Peyer's patch (tissue), 4 donors: ENCODE measurements at regions not wholly inside any gene's neighbourhood (a gene's known extent, or its start where the extent isn't known, plus 50 kb on each side); places are given as distances from the start of the nearest gene placed in this dataset.

ENCODE experiments used
- DNase-seq, 3 donors: peaks; one replicate each; pipeline ENCODE4 v3.0.0-alpha.2; 2017 to 2019
- H3K27ac ChIP-seq, 4 donors: fragments of 200-600 bp; sonication (generic); one replicate each; pipeline ENCODE4 v1.5.1; 2016 to 2019
- H3K27me3 ChIP-seq, 2 donors: fragments of 200-600 bp; sonication (generic); one replicate each; pipeline ENCODE4 v1.5.1; 2019
- H3K36me3 ChIP-seq, 3 donors: fragments of 200-600 bp; sonication (generic); one replicate each; pipeline ENCODE4 v1.5.1; 2016 to 2019
- H3K4me1 ChIP-seq, 4 donors: fragments of 200-600 bp; sonication (generic); one replicate each; pipeline ENCODE4 v1.5.1; 2016 to 2019
- H3K4me3 ChIP-seq, 4 donors: fragments of 200-600 bp; sonication (generic); 1 replicate in 3 of 4; 2 replicates in 1 of 4; pipeline ENCODE4 v1.5.1; 2016 to 2019; ENCODE audit warnings: mild to moderate bottlenecking in 1 of 4
- H3K9me3 ChIP-seq, 4 donors: fragments of 200-600 bp; sonication (generic); one replicate each; pipeline ENCODE4 v1.5.1; 2016 to 2019; ENCODE audit warnings: mild to moderate bottlenecking in 1 of 4
- POLR2A ChIP-seq, 2 donors: fragments of 450-650 bp; IDR thresholded peaks; one replicate each; pipeline ENCODE4 v1.5.1; 2017; ENCODE audit warnings: antibody characterized with exemption in 2 of 2, mild to moderate bottlenecking in 2 of 2, moderate library complexity in 2 of 2
- TF ChIP-seq, protein P1 (sequence below), 6 experiments: fragments of 450-650 bp in 4 of 6; fragments of 200-600 bp in 2 of 6; sonication (generic) in 1 of 6; IDR thresholded peaks; one replicate each; pipeline ENCODE4 v1.5.1; 2017 to 2019; ENCODE audit warnings: antibody characterized with exemption in 6 of 6, mild to moderate bottlenecking in 3 of 6, moderate library complexity in 1 of 6

DNA sequence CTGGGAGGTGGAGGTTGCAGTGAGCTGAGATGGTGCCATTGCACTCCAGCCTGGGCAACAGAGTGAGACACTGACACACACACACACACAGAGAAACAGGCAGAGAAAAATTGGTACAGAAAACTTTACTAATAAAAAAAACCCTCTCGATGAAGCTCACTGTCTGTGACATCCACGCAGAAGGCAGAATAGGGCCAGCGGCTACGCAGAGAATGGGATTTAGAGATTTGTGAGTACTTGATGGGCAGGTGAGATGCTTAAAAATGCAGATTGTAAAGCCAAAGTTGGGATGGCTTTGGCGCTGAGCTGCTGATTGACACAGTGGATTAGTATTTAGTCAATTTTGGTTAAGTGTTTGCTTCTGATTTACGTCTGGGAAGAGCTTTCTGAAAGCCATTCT is 561.1 kb downstream of the TBC1D22A start:
- TF ChIP-seq POLR2A (IDR thresholded peaks at IDR 0.05), result no peak
- TF ChIP-seq, protein P1, sequence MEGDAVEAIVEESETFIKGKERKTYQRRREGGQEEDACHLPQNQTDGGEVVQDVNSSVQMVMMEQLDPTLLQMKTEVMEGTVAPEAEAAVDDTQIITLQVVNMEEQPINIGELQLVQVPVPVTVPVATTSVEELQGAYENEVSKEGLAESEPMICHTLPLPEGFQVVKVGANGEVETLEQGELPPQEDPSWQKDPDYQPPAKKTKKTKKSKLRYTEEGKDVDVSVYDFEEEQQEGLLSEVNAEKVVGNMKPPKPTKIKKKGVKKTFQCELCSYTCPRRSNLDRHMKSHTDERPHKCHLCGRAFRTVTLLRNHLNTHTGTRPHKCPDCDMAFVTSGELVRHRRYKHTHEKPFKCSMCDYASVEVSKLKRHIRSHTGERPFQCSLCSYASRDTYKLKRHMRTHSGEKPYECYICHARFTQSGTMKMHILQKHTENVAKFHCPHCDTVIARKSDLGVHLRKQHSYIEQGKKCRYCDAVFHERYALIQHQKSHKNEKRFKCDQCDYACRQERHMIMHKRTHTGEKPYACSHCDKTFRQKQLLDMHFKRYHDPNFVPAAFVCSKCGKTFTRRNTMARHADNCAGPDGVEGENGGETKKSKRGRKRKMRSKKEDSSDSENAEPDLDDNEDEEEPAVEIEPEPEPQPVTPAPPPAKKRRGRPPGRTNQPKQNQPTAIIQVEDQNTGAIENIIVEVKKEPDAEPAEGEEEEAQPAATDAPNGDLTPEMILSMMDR (IDR thresholded peaks at IDR 0.05), result no peak
- no peaks in the 10 kb centered on the region for H3K4me1 ChIP-seq
- no peak overlapping the region for H3K27ac ChIP-seq
- H3K27me3 ChIP-seq, result no peaks in the 10 kb centered on the region
- DNase-seq, result no peak
- H3K4me3 ChIP-seq, result no peak overlapping the region
- H3K36me3 ChIP-seq, result no peaks in the 10 kb centered on the region
- H3K9me3 ChIP-seq, result peaks cover 0 to 10% (median 0%) of the 10 kb centered on the region in 4 donors

DNA sequence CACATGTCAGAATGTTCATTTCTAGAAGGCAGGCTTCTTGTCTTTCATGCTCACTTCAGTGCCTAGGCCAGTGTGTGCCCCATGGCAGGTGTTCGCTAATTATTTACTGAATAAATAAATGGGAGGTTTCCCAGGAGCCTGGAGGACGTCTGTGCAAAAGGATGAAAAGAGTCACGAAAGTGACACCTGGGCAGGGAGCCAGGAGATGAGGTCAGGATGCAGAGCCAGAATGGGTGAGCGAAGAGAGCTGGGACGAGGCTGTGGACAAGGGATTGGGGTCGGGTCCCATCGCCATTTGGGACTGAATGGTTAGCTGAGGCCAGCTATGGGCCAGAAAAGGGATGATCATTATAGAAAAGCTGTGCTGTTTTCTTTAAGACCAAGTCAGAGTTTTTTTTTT is 560.4 kb downstream of the TBC1D22A start:
- Histone ChIP-seq H3K9me3 (peaks cover 0 to 10% (median 0%) of the 10 kb centered on the region in 4 donors), H3K27ac (no peak overlapping the region), H3K27me3 (no peaks in the 10 kb centered on the region), H3K36me3 (no peaks in the 10 kb centered on the region), H3K4me1 (no peaks in the 10 kb centered on the region), H3K4me3 (no peak overlapping the region)
- TF ChIP-seq, protein P1 (IDR thresholded peaks at IDR 0.05), result no peak
- no peak for TF ChIP-seq POLR2A (IDR thresholded peaks at IDR 0.05)
- no peak for DNase-seq

DNA sequence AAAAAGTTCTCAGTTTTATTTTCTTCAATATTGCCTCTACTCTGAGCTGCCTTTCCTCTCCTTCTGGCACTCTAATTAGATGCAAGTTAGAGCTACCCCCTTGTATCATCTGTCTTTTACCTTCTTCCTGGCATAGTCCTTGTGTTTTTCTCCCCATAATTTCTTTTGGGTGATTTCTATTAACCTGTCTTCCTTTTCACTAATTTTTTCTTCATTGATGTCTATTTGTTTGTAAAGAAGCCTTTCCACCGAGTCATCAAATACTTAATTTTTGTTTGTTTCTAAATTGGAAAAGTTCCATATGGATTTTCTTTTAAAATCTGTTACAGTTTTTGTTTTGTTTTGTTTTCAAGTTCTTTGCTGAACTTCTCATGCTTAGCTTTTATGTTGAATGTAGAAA is 558.1 kb downstream of the TBC1D22A start:
- Histone ChIP-seq H3K27me3 (no peaks in the 10 kb centered on the region), H3K4me1 (no peaks in the 10 kb centered on the region), H3K4me3 (no peak overlapping the region), H3K36me3 (no peaks in the 10 kb centered on the region), H3K9me3 (peaks cover 0 to 10% (median 0%) of the 10 kb centered on the region in 4 donors), H3K27ac (no peak overlapping the region)
- TF ChIP-seq, protein P1 (IDR thresholded peaks at IDR 0.05), result no peak
- no peak for TF ChIP-seq POLR2A (IDR thresholded peaks at IDR 0.05)
- DNase-seq, result no peak

DNA sequence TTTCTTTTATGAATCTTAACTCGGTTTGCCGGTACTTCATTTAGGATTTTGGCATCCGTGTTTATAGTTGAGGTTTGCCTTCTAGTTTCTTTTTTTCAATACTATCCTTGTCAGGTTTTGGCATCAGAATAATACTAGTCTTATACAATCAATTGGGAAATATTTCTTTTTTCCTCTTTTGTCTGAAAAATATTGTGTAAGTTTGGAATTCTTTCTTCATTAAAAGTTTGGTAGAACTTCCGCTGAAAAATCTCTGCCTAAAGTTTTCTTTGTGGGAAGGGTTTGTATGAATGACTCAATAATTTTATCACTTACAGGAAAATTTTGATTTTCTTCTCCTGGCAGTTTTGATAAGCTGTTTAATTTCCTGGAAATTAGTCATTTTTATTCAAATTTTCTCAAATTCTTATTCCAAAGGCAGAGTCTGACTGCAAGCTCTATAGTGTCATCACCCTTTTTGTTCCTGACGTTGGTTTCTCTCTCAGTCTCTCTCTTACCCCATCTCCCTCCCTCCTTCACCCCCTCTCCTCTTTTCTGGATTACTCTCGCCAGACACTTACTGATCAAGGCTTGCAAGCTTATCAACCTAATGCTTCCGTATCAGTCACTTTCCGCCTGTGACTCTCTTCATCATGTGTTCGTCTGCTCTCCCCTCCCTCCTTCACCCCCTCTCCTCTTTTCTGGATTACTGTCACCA is 555.7 kb downstream of the TBC1D22A start:
- no peaks in the 10 kb centered on the region for H3K36me3 ChIP-seq
- DNase-seq, result no peak
- H3K9me3 ChIP-seq, result peaks cover 0 to 10% (median 0%) of the 10 kb centered on the region in 4 donors

DNA sequence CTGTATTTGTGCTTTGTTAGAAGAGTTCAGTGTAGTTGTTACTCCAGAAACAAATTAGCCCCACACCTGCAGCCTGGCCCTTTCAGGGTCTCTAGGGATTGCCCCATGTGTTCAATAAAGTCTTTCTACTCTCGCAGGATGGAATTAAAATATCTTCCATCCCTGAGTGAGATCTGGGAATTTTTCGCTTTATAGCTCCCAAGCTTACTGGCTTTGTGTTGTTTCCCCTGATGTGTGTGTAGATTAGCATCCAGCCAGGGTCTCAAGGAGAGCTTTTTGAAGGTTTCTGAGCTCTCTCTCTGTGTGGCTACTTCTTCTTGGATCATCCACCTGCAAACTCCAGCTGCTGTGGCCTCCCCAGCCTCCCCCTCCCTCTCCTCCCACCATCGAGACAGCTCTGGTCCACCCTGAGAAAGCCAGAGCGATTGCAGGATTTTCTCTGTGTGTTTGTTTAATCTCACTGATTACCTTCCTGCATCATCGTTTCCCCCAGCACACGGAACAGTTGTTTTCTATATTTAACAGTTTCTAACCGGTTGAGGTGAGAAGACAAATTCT is 553.5 kb downstream of the TBC1D22A start:
- no peak overlapping the region for H3K4me3 ChIP-seq
- peaks cover 0 to 6% (median 0%) of the 10 kb centered on the region in 4 donors for H3K9me3 ChIP-seq
- H3K36me3 ChIP-seq, result no peaks in the 10 kb centered on the region
- no peaks in the 10 kb centered on the region for H3K27me3 ChIP-seq
- no peak overlapping the region for H3K27ac ChIP-seq
- DNase-seq, result no peak
- TF ChIP-seq, protein P1 (IDR thresholded peaks at IDR 0.05), result no peak
- TF ChIP-seq POLR2A (IDR thresholded peaks at IDR 0.05), result no peak
- no peaks in the 10 kb centered on the region for H3K4me1 ChIP-seq

More for the DNA sequence above, 555.7 kb downstream of the TBC1D22A start:
- no peak overlapping the region for H3K4me3 ChIP-seq
- no peaks in the 10 kb centered on the region for H3K27me3 ChIP-seq
- H3K4me1 ChIP-seq, result no peaks in the 10 kb centered on the region
- H3K27ac ChIP-seq, result no peak overlapping the region
- TF ChIP-seq, protein P1 (IDR thresholded peaks at IDR 0.05), result no peak
- no peak for TF ChIP-seq POLR2A (IDR thresholded peaks at IDR 0.05)
